ENCODE measurements at regions not wholly inside any gene's neighbourhood (a gene's known extent, or its start where the extent isn't known, plus 50 kb on each side); places are given as distances from the start of the nearest gene placed in this dataset.

- TF ChIP-seq CTCF (IDR thresholded peaks at IDR 0.05; ENCODE audit: low read depth, low read length) (no peak), POLR2A (IDR thresholded peaks at IDR 0.05; ENCODE audit: extremely low read depth, insufficient read length) (no peak), MYC (IDR thresholded peaks at IDR 0.05; ENCODE audit: low read depth, low read length) (no peak), MAX (IDR thresholded peaks at IDR 0.05; ENCODE audit: low read depth, low read length) (no peak)
Measured at GRCh38 chr3:55189359-55189801, 261.5 kb upstream of the LRTM1 start.
